Suprapubic skin (tissue), 4 donors: ENCODE measurements at regions not wholly inside any gene's neighbourhood (a gene's known extent, or its start where the extent isn't known, plus 50 kb on each side); places are given as distances from the start of the nearest gene placed in this dataset.

Experiments used
- DNase-seq, 2 donors: peaks; one replicate each; pipeline ENCODE4 v3.0.0-alpha.2; 2019; ENCODE audit warnings: low spot score in 2 of 2
- H3K27ac ChIP-seq: fragments of 200-600 bp; sonication (generic); one replicate; pipeline ENCODE4 v1.5.1; 2019
- H3K27me3 ChIP-seq: fragments of 200-600 bp; sonication (generic); one replicate; pipeline ENCODE4 v1.5.1; 2019
- H3K36me3 ChIP-seq: fragments of 200-600 bp; sonication (generic); one replicate; pipeline ENCODE4 v1.5.1; 2019
- H3K4me1 ChIP-seq: fragments of 200-600 bp; sonication (generic); one replicate; pipeline ENCODE4 v1.5.1; 2019
- H3K4me3 ChIP-seq: fragments of 200-600 bp; sonication (generic); one replicate; pipeline ENCODE4 v1.5.1; 2019; ENCODE audit warnings: mild to moderate bottlenecking
- H3K9me3 ChIP-seq: fragments of 200-600 bp; sonication (generic); one replicate; pipeline ENCODE4 v1.5.1; 2019
- EP300 ChIP-seq: sonication (generic); formaldehyde crosslinking; IDR thresholded peaks from one replicate; pipeline ENCODE4 v1.6.1; 2017; ENCODE audit warnings: antibody characterized with exemption
- POLR2A ChIP-seq, 2 donors: fragments of 450-650 bp; IDR thresholded peaks; one replicate each; pipeline ENCODE4 v1.6.1; 2017; ENCODE audit warnings: antibody characterized with exemption in 2 of 2, mild to moderate bottlenecking in 2 of 2, moderate library complexity in 2 of 2
- POLR2AphosphoS5 ChIP-seq, 3 donors: sonication (generic); formaldehyde crosslinking; IDR thresholded peaks; one replicate each; pipeline ENCODE4 v1.6.1; 2017; ENCODE audit warnings: antibody characterized with exemption in 3 of 3
- WGBS: methylation state at CpG from one replicate; pipeline ENCODE4 v1.1.5; 2018; 5-methylcytosine and 5-hydroxymethylcytosine counted together
- TF ChIP-seq, protein P1 (sequence below), 2 donors: fragments of 200-600 bp in 1 of 2; fragments of 450-650 bp in 1 of 2; sonication (generic) in 1 of 2; IDR thresholded peaks; one replicate each; pipeline ENCODE4 v1.5.1; 2016 to 2019; ENCODE audit warnings: antibody characterized with exemption in 2 of 2, mild to moderate bottlenecking in 1 of 2, moderate library complexity in 1 of 2

DNA sequence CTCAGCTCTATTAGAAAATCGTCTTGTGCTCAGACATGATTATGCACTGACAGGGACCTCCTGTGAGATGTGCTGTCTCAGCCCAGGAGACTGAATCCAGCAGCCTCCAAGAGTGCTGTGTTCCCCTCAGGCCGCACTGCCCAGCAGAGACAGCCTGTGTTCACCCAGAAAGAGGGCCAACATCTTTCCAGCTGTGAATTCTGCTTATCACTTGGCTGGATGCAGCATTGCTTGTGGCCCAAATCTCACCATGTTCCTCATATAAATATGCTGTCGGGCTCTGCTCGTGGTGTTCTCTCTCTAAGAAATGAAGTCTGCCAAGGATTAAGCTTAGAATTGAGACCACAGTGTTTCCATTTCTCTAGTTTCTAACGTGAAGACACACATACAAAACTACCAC lies 983.0 kb upstream of the WWC1 start:
- no peak for TF ChIP-seq POLR2A (IDR thresholded peaks at IDR 0.05)
- TF ChIP-seq, protein P1, sequence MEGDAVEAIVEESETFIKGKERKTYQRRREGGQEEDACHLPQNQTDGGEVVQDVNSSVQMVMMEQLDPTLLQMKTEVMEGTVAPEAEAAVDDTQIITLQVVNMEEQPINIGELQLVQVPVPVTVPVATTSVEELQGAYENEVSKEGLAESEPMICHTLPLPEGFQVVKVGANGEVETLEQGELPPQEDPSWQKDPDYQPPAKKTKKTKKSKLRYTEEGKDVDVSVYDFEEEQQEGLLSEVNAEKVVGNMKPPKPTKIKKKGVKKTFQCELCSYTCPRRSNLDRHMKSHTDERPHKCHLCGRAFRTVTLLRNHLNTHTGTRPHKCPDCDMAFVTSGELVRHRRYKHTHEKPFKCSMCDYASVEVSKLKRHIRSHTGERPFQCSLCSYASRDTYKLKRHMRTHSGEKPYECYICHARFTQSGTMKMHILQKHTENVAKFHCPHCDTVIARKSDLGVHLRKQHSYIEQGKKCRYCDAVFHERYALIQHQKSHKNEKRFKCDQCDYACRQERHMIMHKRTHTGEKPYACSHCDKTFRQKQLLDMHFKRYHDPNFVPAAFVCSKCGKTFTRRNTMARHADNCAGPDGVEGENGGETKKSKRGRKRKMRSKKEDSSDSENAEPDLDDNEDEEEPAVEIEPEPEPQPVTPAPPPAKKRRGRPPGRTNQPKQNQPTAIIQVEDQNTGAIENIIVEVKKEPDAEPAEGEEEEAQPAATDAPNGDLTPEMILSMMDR (IDR thresholded peaks at IDR 0.05), result no peak
- no peak for TF ChIP-seq EP300
- TF ChIP-seq POLR2AphosphoS5 (IDR thresholded peaks at IDR 0.05), result no peak
- H3K36me3 ChIP-seq, result no peaks in the 10 kb centered on the region
- no peak overlapping the region for H3K27ac ChIP-seq
- no peak for DNase-seq
- WGBS, result 85% methylated on average over 5 of the region's 5 CpGs
- H3K4me1 ChIP-seq, result no peaks in the 10 kb centered on the region
- H3K9me3 ChIP-seq, result no peaks in the 10 kb centered on the region
- no peak overlapping the region for H3K4me3 ChIP-seq
- no peaks in the 10 kb centered on the region for H3K27me3 ChIP-seq

DNA sequence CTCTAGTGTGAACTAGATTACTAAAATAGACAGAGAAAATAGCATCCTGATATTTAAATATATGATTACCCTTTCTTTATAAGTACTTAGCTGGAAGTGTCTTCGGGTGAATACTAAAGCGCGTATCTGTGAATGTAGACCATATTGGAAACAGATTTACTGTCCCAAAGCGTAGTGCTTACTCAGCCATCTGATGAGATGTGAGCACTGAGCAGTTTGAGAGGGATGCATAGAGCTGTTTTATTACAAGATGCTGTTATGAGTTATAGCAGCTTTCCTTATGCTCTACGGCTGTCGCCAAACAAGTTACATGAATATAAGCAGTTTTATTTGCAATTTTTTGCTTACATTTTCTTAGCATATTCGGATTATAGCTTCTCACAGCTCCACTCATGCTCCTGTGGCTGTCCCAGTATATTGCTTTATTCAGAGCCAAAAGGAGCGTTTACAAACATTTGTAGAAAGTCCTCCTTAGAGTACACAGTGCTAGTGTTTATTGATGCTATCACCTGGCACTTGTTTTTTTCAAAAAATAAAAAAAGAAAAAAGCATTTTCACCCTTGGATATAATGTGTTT lies 981.4 kb upstream of the WWC1 start:
- no peak overlapping the region for H3K4me3 ChIP-seq
- no peaks in the 10 kb centered on the region for H3K9me3 ChIP-seq
- no peak overlapping the region for H3K27ac ChIP-seq
- TF ChIP-seq POLR2AphosphoS5 (IDR thresholded peaks at IDR 0.05), result no peak
- TF ChIP-seq, protein P1 (IDR thresholded peaks at IDR 0.05), result no peak
- TF ChIP-seq EP300, result no peak
- TF ChIP-seq POLR2A (IDR thresholded peaks at IDR 0.05), result no peak
- no peaks in the 10 kb centered on the region for H3K27me3 ChIP-seq
- H3K4me1 ChIP-seq, result no peaks in the 10 kb centered on the region
- 70% methylated on average over 8 of the region's 8 CpGs for WGBS
- no peaks in the 10 kb centered on the region for H3K36me3 ChIP-seq
- DNase-seq, result no peak

DNA sequence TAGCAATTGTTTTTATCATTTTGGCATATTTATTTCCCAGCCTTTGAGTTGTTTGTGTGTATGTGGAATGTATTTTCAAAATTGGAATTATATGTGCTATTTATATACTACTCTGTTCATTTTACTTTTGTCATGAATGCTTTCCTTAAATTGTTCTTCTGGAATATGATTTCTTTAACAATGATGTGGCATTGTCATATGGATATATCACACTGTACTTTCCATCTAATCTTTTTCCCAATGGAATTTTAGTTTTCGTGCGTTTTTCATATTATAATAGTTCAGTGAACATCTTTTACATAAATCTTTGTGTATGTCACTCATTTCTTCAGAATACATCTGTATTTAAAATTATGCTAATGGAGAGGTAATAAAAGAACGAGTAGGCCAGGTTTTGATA lies 980.1 kb upstream of the WWC1 start:
- no peak for TF ChIP-seq POLR2AphosphoS5 (IDR thresholded peaks at IDR 0.05)
- TF ChIP-seq, protein P1 (IDR thresholded peaks at IDR 0.05), result no peak
- no peak for TF ChIP-seq POLR2A (IDR thresholded peaks at IDR 0.05)
- no peak for TF ChIP-seq EP300
- Histone ChIP-seq H3K27ac (no peak overlapping the region), H3K27me3 (no peaks in the 10 kb centered on the region), H3K4me3 (no peak overlapping the region), H3K4me1 (no peaks in the 10 kb centered on the region), H3K36me3 (no peaks in the 10 kb centered on the region), H3K9me3 (no peaks in the 10 kb centered on the region)
- 75% methylated on average over 3 of the region's 3 CpGs for WGBS
- DNase-seq, result no peak

DNA sequence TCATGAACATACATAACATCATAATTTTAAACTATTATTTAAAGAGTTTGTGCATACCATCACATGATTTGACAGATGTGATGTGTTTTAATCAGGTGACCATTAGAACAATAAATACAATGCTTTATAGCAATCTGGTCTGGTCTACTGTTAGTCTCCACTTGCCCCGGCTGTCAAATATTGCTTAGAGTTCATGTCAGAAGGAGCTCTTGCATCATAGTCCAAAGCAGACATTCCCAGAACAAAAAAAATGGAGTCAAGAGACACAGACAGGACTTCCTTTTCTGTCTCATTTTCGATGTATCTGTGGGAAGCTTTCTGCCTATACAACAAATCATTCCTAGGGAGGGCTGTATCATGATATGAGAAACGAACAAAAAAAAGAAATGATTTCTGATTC lies 979.2 kb upstream of the WWC1 start:
- Histone ChIP-seq H3K27me3 (no peaks in the 10 kb centered on the region), H3K4me1 (no peaks in the 10 kb centered on the region), H3K27ac (no peak overlapping the region), H3K9me3 (no peaks in the 10 kb centered on the region), H3K4me3 (no peak overlapping the region), H3K36me3 (no peaks in the 10 kb centered on the region)
- no peak for DNase-seq
- WGBS, result 68% methylated on average over 3 of the region's 3 CpGs
- TF ChIP-seq POLR2A (IDR thresholded peaks at IDR 0.05) (no peak), POLR2AphosphoS5 (IDR thresholded peaks at IDR 0.05) (no peak), EP300 (no peak)
- TF ChIP-seq, protein P1 (IDR thresholded peaks at IDR 0.05), result no peak

DNA sequence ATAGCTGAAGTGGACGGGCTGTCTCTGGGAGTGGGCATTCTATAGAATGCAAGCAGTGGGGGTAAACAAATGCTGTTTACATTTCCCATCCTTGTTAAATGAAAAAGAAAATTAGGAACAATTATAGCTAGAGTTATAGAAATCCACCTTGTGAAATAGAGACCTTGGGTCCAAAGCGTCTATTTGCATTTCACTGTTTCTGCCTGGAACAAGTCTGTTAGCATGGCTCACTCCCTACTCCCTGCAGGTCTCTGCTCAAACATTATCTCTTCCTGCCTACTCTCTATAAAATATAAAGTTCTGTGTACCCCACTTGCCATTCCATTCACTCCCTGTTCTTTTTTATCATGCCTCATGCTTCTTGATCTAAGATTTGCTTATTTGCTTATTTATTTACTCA lies 975.7 kb upstream of the WWC1 start:
- no peaks in the 10 kb centered on the region for H3K36me3 ChIP-seq
- no peak overlapping the region for H3K27ac ChIP-seq
- no peak for DNase-seq
- 86% methylated on average over 2 of the region's 2 CpGs for WGBS
- no peaks in the 10 kb centered on the region for H3K9me3 ChIP-seq
- TF ChIP-seq, protein P1 (IDR thresholded peaks at IDR 0.05), result no peak
- TF ChIP-seq EP300 (no peak), POLR2AphosphoS5 (IDR thresholded peaks at IDR 0.05) (no peak), POLR2A (IDR thresholded peaks at IDR 0.05) (no peak)
- no peaks in the 10 kb centered on the region for H3K27me3 ChIP-seq
- no peaks in the 10 kb centered on the region for H3K4me1 ChIP-seq
- no peak overlapping the region for H3K4me3 ChIP-seq
